Suppressor macrophage treated with lipopolysaccharide for 4 hours (primary cell): ENCODE measurements at regions not wholly inside any gene's neighbourhood (a gene's known extent, or its start where the extent isn't known, plus 50 kb on each side); places are given as distances from the start of the nearest gene placed in this dataset.
"Not testable (repeated sequence)": the region's sequence is repeated elsewhere in the genome, so short reads cannot be mapped to it uniquely, and the experiment has no call there.

ENCODE experiments used
- DNase-seq: peaks from one replicate; pipeline ENCODE4 v3.0.0-alpha.2; 2020

DNA sequence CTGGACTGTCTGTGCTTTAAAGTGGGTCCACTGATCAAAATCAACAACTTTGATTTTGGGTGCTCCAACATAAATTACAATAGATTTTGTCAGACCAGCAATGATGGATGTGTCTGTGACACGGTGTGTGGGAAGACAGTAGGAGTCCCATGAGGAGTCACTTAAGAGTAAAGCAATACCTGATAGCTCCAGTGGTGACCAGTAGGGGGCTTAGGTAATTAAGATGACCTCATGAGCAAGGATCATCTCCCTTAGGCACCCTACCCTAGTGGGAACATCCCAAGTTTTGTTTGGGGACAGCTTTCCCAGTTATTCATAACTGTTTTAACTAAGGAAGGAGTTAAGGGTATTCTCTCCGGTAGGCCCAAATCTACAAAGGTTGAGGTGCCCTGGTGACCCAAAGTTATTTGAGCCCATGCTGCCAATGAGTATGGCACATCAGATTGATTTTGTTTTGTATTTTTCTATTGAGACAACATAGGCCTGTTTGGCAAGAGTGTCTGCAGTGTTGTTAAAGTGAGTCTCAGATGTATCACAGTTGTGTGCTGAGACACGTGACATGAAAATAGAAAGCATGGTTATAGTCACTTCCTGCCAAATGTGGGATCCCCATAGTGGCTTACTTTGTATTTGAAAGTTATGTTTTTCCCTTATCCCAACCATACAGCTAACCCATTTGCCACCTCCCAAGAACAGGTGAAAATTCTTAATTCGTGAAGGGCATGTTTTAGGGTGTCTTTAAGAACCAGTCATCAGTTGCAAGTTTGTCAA lies 1337.6 kb upstream of the SLC39A10 start:
- DNase-seq: no peak

DNA sequence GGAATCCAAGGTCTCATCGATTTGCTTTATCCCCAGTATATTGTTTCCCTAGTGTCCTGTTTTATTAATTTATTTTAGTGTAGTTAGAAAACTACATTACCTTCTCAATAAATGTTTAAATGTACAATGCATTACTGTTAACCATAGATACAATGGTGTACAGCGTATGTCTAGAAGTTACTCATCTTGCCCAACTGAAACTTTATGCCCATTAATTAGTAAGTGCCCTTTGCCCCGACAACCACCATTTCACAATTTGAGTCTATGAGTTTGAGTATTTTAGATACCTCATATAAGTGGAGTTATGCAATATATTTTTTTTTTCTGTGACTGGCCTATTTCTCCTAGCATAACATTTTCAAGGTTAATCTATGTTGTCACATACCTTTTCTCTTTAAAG lies 1343.0 kb upstream of the SLC39A10 start:
- DNase-seq: no peak

DNA sequence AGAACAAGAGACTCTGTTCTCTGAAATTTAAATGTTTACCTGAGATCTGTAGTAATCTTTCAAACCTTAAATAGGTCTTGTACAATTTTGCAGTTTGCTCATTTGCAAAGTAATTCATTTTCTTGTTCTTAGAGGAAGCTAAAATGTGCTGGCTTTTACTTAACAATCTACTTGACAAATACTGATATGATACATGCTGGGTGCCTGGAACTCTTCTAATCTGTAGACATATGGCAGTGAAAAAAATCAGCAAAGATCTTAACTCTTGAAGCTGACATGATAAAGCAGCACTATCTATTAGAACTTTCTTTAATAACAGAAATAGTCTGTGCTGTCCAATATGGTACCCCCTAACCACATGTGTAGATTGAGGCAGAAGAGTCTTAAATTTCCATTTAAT lies 1352.8 kb upstream of the SLC39A10 start:
- DNase-seq: no peak

DNA sequence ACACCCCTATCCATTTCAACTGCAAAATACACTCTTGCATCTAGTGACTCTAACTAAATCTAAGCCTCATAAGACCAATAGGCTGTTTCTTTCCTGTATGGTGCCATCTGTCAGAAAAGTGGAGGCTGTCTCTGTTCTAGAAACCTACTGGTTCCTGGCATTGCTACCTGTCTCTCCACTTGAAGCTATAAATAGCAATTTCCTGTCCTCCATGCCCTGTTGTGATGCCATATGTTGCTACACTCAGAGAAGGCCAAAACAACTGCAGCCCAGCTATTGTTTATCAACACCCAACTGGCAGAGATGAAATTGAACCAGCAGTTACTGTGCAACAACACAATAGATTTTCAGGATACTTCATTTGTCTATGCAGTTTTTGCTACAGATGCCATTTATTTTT lies 1355.1 kb upstream of the SLC39A10 start:
- no peak for DNase-seq

DNA sequence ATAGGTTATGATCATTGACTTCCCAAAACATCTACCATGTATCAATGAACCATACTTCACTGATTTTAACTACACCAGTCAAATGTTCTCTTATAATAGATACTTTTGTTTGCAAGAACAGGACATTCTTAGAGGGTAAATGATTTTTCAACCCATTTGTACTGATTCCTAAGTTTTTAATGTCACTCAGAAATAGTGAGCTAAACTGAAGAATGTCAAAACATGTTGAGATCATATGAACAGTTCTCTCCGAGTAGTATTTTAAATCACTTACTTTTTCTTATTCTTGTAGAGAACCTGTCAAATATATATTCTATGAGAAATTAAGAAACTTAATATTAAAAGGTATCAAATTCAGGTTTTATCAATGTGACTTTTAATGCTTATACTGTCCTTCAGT lies 1362.9 kb upstream of the SLC39A10 start:
- DNase-seq: no peak

DNA sequence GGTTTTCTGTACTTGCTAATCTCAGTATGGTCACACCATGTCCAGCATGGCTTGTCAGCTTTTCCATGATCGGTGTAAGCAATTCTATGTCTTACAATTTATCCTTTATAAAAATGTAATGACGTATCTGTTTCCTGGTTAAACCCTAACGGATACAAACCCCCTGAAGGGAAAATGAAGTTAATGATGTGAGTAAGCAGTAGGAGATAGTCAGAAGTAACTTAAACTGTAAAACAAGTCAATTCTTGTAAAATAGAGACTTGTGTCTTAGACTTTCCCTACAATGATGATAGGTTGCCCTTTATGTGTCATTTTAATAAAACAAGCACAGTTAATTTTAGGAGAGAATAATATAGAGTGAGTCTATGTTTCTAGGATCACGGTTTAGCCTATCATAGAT lies 1365.9 kb upstream of the SLC39A10 start:
- DNase-seq: no peak

DNA sequence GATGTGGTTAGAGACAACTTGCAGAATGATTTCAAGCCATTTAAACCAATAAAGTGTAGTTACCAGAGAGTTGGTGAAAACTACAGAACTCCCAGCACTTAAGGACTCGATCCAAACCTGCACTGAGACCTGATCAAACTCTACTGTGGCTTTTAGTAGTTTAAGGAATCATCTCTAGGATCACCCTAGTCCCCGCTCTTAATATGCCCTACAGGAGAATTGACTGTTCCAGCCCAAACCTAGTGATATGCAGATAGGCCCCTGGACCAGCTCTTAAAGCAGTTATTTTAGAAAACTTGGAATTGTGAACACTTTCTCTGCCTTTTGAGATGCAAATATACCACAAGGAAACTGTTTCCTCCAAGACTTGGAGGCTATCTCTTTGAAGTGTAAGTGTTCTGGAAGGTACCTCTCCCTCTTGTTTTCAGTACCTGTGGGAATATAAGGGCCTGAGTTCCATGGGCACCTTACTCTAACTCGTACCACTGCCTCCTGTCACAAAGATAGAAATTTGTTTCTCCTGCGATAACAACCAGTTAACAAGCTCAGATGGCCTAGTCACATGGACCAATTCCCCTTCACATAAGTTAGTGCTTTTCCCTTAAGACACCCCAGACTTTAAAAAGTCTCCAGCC lies 1367.2 kb upstream of the SLC39A10 start:
- no peak for DNase-seq

DNA sequence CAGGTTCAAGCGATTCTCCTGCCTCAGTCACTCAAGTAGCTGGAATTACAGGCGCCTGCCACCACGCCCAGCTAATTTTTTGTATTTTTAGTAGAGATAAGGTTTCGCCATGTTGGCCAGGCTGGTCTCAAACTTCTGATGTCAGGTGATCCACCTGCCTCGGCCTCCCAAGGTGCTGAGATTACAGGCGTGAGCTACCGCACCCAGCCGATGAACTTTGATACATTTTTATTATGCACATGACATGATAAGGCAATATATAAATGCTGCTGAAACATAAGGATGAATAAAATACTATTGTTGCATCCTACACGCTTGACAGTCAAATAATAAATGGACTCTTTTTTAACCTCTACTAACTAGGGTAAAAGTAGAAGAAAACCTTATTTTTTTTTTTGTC lies 1380.4 kb upstream of the SLC39A10 start:
- not testable (repeated sequence) for DNase-seq

DNA sequence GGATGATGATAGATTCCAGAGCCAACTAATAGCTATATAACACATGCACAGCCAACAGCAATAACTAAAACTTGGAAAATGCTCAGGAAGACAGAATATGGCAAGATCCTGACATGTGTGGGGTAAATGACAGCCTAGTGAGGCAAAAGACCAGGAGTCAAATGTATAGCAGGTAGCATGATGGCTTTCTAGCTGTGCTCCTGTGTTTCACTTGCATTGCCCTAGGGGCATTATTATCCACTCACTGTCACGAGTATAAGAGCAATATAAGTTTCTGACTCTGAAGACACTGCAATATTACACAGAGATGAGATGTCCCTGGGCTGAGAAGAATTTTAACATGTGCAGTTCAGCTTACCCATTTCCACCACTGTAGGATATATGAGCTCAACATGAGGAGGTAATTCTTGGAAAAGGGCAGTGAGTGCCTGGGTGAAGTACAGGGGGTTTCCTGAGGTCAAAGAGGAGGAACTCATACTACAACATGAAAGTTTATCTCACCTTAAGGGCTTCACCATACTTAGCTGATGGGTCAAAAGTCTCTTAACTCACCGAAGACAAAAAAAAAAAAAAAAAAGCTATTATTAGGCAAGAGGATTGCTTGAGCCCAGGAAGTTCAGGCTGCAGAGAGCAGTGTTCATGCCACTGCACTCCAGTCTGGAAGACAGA lies 1385.6 kb upstream of the SLC39A10 start:
- no peak for DNase-seq

DNA sequence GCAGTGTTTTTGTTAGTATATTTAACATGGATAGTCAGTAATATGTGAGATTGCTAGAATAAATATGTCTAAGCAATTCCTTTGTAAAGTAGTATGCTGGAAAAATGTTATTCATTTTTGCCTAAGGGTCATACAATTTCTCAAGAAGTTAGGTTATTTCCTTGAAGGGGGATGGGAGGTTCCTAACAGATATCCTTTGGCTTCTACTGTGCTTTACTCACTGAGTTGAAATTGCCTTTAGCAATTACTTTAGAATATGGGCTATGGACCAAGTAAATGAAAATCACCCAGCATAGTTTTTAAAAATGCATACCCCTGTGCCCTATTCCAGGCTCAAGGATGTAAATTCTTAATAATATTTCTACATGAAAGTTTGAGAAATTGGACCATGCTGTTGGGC lies 1386.4 kb upstream of the SLC39A10 start:
- DNase-seq: no peak

DNA sequence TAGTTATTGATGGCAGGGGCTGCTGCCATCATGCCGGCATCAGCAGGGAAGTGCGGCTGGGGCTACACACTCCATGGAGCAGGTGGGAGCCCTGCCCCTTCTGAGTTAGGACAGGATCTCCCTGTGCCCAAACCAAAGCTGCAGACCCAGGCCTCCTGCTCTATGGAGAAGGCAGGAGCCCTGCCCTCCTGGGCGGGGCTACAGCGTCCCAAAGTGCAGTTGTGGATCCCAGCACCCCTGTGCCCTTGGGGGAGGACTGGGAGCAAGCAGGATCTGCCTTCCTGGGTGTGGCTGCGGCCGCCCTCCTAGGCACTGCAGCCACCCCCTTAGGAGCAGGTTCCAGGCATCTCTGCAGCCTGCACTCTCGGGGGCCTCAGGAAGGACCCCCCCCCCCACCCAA lies 1392.4 kb upstream of the SLC39A10 start:
- DNase-seq: no peak

DNA sequence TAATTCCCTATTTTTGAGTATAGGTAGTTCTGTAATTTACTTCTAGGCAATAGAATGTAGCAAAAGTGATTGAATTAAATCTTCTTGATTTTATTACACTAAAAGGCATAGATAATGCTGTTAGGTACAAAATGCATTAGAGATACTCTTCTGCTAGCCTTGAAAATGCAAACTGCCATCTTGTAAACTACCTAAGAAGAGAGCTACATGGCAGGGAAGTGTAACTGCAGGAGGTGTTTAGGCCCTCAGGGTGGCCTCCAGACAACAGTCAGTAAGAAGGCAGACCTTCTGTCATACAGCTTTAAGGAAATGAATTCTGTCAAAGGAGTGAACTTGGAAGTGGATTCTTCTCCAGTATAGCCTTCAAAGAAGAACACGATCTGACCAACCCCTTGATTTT lies 1396.8 kb upstream of the SLC39A10 start:
- DNase-seq: no peak

DNA sequence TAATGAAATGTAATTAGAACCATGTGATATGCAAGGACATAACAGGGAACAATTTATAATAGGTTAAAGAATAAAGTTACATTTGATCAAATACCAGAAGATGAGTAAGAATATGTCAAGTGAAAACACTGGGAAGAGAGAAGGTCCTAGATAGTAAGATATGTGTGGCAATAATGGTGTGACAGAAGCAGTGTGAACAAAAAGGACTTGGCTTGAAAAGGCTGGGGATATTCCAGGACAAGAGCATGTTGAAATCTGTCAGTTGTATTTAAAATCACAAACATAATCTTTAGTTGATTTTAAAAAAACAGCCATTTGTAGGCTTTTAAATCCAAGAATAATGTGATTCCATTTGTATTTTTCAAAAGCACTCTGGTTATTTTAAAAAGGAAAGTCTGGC lies 1399.9 kb upstream of the SLC39A10 start:
- DNase-seq: no peak

DNA sequence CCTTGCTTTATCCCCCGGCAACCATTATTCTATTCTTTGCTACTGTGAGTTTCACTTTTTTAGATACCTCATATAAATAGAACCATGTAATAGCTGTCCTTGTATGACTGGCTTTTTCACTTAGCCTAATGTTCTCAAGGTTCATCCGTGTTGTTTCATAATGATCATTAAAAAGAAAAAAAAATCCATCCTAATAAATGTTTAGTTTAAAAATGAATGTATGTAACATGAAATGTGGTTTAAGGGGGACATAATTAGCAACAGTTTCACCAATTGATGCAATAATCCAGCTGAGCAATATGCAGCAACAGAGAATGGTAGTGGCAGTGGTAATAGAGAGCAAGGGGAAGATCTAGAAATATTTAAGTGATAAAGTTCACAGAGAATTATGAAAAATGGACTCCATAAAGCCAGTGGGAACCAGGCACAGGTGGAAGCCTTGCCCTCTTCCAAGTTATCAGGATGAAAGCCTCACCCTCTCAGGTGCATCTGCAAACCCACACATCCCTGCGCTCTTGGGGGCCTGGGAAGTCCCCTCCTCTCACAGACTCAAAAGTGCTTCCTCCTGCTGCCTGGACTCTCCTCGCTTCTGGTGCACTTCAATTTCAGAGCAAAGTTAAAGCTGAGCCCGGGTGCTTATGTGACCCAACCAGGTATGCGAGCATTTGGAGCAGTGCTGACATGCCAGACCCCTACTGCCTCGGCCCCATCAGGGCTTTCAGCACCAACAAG lies 1403.3 kb upstream of the SLC39A10 start:
- no peak for DNase-seq

DNA sequence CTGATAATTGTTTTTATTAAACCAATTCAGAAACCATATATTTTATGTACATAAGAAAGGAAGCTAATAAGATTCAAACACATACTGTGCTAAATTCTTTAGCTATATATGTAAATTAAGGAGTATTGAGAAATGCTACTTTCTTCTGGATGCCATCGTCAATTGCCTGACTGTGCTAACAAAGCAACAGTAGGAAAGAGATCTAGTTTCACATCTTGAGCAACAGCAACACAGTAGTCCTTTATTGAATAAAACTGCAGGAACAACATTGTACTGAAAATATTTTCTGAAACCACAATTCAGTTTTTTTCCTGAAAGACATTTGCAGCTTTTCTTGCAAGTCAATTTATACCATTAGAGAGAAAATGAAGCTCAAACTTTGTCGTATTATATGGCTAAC lies 1404.9 kb upstream of the SLC39A10 start:
- no peak for DNase-seq

DNA sequence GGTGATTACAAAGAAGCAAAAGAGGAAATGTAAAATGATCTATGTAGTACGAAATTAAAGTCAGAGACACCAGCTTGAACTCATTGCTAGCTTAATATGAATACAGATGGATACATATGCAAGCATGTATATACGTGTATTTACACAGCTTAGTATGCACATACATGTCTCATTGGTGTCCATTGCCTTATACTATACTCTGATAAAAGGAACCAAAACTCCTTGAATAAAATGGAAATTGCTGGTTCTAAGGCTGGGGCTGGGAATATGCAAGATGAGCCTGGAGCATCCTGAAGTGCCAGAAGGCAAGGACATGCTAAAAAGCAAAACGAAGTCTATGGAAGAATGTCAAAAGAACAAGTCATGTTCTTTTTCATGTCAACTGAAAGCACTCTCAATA lies 1424.4 kb upstream of the SLC39A10 start:
- DNase-seq: no peak

DNA sequence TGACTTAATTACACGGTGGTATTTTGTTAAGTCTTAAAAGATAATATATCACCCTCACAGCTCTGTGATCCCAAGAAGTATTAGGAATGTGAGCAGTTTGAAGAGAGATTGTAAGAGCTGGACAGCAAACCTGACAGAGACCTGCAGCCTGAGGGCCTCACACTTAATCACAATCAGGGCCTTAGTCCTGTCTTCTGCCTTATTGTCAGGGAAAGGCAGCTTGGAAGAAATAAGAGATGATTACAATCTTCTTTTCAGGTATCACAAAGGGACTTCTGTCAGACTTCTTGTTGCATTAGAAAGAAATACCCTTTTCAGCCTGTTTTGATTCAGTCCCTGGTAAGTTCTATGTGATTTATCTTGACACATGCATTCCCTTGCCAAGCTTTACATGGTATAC lies 1433.8 kb upstream of the SLC39A10 start:
- no peak for DNase-seq

DNA sequence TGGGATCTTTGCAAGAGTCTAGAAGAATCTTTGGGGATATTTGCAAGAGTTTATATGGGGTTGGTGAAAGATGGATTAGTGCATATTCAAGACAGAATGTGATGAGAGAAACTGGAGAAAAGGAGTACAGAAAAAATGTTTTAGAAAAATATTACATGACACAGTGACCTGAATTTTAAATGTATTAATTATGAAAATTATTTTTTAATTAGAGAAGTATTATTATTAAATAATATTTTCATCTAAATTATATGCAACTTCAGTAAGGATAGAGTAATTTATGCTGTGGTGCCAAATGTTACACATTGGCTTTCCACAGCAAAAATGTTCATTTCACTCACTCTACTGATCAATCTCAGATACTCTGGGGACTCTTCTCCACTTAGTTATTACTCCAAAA lies 1442.8 kb upstream of the SLC39A10 start:
- DNase-seq: no peak

DNA sequence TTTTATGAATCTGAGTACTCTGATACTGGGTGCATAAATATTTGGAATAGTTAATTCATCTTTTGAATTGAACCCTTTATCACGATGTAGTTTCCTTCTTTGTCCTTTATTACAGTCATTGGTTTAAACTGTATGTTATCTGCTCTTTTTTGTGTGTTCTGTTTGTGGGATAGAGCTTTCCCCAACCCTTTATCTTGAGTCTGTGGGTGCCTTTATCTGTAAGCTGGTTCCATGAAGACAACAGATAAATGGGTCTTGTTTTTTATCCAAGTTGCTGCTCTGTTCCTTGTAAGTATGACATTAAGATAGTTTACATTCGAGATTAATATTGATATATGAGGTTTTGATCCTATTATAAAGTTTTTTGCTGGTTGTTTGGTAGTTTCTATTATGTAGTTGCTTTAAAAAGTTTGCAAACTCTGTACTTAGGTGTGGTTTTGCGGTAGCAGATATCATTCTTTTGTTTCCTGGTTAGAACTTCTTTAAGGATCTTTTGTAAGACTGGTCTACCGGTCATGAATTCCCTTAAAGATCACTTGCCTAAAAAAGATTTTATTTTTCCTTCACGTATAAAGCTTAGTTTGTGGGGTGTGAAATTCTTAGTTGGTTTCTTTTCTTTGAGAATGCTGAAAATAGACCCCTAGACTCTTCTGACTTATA lies 1451.3 kb upstream of the SLC39A10 start:
- no peak for DNase-seq

DNA sequence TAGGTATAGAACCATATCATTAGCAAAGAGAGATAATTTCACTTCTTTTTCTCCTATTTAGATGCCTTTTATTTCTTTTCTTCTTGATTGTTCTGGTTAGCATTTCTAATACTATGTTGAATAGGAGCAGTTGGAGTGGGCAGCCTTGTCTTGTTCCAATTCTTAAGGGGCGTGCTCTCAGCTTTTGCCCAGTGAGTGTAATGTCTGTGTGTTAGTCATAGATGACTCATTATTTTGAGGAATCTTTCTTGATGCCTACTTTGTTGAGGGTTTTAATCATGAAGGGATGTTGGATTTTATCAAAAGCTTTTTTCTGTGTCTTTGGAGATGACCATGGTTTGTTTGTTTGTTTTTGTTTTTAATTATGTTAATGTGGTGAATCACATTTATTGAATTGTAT lies 1453.1 kb upstream of the SLC39A10 start:
- no peak for DNase-seq

DNA sequence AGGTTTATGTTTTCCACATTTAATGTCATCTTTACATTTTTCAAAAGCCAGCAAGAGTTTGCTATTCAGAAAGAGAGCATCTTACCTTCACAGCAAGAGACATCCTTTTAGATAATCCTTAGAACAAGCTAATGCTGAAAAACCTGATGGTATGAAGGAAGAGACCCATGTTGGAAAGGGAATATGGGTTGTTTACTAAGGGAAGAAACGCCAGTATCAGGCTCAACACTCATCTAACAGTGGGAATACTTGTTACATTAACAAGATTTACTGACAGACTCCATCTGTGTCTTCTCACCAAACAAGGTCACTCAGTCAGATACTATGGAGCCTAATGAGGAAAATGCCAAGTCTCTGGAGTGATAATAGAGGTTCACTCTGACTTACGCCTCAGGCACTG lies 1474.1 kb upstream of the SLC39A10 start:
- DNase-seq: no peak

DNA sequence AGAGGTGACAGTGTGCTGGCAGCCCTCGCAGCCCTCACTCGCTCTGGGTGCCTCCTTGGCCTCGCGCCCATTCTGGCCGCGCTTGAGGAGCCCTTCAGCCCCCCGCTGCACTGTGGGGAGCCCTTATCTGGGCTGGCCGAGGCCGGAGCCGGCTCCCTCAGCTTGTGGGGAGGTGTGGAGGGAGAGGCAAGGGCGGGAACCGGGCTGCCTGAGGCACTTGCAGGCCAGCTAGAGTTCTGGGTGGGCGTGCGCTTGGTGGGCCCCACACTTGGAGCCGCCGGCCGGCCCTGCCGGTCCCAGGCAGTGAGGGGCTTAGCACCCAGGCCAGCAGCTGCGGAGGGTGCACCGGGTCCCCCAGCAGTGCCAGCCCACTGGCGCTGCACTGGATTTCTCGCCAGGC lies 1480.9 kb upstream of the SLC39A10 start:
- DNase-seq: no peak

DNA sequence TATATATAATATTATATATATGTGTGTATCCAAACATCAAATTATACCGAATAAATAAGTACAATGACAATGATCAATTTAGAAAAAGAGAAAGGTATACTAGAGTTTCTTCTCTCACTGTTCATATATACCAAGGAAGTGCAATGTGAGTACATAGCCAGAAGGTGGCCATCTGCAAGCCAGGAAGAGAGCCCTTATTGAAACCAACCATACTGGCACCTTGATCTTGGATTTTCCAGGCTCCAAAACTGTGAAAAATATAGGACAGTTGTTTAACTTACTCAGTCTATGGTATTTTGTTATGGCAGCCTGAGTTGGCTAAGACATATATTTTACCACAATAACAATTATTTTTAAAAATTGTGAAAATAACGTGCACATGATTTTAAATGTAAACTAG lies 1490.2 kb upstream of the SLC39A10 start:
- DNase-seq: peak; percentile 25
